Pulmonary artery endothelial cell (primary cell): ENCODE measurements at regions not wholly inside any gene's neighbourhood (a gene's known extent, or its start where the extent isn't known, plus 50 kb on each side); places are given as distances from the start of the nearest gene placed in this dataset.
"Not testable (repeated sequence)": the region's sequence is repeated elsewhere in the genome, so short reads cannot be mapped to it uniquely, and the experiment has no call there.

Experiments
- DNase-seq: peaks from one replicate; pipeline ENCODE4 v3.0.0-alpha.2; 2011; ENCODE audit warnings: low read depth, low spot score

DNA sequence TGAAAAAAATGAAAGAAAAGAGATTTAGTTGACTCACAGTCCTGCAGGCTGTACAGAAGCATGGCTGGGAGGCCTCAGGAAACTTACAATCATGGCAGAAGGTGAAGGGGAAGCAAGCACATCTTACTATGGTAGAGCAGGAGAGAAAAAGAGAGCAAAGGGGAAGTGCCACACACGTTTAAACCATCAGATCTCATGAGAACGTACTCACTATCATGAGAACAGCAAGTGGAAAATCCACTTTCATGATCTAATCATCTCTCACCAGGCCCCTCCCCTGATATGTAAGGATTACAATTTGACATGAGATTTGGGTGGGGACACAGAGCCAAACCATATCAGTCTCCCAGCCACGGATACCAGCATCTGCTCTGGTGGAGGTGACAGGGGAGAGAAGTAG, 50.8 kb upstream of the CPOX start:
- DNase-seq: no peak

DNA sequence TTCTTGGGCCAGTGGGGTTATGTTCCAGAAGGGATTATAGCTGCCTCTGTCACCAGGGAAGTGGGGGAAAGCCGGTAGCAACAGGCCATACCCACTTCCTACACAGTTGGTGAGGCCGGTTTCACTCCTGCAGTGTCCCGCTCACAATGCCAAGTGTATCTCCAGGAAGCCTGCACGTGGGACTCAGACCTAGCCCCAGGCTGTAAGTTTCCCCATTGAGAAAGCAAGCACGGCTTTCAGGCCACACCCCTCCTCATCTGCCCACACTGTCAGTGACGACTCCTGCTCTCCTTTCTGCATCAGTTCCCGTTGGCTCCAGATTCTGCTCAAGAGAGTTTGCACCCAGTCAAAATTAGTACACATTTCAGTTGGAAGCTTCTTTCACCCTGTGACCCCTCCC, 51.6 kb upstream of the CPOX start:
- DNase-seq: no peak

DNA sequence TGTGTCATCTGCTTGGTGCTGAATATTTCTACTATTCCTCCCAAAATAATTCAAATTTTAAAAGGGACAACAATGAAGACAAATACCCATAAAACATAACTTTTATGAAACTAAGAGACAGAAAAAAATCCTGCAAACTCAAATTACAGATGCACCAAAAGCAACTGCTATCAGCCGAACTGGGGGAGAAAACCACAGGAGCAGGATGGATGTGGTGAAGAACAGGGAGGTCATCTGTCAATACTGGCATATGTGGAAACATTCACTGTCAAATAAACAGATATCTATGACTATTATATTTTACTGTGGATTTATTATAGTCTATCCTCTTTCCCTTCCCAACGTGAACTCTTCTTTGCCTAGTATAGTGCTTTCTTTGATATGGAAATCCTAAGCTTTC, 53.3 kb upstream of the CPOX start:
- DNase-seq: no peak

DNA sequence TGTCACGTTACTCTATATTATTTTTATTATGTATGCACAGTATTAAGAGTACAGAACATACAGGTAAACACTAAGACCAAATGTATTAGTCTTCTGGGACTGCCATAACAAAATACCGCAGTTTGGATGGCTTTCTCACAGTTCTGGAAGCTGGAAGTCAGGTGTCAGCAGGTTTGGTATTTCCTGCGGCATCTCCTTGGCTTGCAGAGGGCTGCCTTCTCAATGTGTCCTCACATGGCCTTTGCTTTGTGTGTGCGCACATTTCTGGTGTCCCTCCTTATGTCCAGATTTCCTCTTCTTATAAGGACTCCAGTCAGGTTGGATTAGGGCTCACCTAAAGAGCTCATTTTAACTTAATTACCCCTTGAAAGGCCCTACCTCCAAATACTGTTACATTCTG, 53.8 kb upstream of the CPOX start:
- DNase-seq: no peak

DNA sequence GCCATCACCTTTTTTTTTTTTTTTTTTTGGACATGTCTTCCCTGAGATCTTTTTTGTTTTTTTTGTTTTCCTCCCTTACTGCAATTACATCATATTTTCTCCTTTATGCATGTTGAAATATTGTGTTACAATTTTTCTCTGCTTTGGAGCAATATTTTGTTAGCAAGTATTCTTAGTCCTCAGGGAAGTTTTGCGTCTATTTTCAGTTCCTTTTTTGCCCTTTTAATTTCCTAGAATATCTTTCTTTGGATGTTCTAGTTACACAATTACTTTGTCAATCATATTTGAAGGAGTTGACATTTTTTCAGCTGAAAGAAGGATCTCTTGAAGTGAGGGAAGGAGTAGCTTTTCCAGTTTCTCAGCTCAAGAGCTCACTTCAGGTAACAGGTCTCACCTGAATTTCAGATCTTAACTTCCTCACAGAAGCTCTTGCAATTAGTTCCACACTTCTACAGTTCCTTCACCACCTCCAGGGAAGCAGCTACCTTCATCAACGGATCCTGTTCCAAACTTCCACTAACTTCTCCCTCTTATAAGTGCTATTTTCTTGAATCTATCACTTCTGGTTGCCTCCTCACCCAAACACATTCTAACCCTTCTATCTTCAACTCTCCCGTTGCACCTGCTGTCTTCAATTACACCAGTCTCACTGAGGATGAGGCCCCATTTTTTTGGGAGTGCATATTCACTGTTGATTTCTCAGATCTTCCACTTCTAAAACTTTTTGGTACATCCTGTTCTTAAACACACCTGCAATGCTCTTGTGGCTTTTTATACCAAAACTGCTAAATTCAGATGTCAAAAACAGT, 57.8 kb upstream of the CPOX start:
- no peak for DNase-seq

DNA sequence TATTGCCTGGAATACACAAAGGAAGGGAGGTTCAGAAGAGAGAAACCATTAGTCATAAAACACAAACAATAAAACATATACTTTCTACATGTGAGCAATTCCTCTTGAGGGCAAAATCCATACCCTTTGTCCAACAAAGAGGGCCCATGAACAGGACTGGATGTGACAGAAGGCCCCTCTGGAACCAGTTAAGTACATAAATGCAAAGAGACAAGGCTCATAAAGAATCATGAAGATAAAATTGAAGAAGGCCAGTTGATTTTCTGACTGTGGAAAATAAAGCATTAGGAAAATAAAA, 58.3 kb upstream of the CPOX start:
- DNase-seq: no peak

DNA sequence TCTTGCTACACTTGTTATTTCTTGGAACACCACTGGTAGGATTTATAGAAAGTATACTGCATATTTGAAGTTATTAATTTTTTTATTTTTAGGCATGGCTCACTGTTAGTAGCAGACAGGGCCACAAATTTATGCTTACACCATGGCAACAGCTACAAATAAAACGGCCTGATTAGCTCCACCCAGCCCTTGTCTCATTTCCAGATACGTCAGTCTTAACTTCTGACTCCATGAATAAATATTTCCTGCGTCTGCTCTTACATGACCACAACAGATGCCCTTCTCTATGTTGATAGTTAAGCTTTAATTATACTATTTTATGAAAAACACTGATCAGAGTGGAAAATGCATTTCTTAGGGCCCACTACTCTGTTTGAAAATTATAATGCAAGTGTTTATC, 62.3 kb upstream of the CPOX start:
- peak; percentile 76 for DNase-seq

DNA sequence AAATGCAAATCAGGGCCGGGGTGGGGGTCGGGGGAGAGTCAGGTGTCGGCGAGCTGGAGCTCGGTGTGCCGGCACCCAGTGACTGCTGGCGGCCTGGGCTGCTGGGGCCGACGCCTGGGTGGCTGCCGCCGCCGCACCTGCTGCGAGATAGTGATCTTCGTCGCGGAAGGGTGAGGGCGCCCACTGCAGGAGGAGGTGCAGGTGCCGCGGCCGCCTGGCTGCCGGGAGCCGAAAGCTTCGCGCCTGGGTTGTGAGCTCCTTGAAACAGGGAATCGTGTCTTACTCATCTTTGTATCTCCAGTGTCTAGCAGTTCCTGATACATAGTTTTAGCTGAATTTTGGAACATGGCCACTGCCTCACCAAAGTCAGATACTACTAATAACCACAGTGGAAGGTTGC, 64.0 kb upstream of the CPOX start:
- DNase-seq: no peak

DNA sequence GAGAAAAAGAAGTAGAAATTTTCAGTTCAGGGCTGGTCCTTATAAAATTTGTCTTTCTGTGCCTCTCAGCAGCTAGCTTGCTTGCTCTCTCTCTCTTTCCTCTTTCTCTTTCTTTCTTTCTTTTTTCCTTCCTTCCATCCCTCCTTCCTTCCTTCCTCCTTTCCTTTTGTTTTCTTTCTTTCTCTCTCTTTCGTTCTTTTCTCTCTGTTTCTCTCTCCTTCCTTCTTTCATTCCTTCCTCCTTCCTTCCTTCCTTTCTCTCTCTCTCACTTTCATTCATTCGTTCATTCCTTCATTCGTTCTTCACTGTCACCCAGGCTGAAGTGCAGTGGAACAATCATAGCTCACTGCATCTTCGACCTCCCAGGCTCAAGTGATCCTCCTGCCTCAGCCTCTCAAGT, 69.3 kb upstream of the CPOX start:
- DNase-seq: no peak

DNA sequence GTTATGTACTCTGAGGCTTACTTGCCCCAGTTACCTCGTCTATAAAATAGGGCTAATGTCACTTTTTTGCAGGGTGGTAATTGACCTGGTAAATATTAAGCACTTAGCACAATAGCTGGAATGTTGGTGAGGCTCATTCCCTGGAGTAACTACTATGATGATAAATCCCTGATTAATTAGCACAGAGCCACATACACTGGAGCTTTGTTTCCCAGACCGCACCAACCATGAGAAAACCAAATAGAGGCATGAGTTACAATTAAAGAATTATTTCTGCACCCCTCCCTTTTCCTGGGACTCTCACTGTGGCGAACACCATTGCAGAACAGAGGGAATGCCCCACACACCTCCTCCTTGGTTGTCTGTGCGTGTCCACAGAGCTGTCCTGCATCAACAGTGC, 76.6 kb upstream of the CPOX start:
- DNase-seq: no peak

DNA sequence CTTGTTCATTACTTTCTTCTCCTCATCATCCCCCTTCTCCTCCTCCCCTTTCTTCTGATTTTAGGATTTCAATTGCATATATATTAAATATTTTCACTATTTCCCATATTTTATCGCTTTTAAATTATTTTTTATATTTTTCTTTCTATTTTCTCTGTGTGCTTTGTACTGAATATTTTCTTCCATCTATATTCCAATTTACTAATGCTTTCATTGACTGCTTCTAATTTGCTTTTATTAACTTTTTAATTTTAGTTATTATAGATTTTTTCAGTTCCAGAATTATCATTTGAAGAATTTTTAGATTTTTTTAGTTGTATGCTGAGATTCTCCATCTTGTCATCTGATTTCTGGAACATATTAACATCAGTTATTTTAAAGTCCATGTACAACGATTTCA, 83.2 kb upstream of the ST3GAL6 start:
- DNase-seq: no peak

DNA sequence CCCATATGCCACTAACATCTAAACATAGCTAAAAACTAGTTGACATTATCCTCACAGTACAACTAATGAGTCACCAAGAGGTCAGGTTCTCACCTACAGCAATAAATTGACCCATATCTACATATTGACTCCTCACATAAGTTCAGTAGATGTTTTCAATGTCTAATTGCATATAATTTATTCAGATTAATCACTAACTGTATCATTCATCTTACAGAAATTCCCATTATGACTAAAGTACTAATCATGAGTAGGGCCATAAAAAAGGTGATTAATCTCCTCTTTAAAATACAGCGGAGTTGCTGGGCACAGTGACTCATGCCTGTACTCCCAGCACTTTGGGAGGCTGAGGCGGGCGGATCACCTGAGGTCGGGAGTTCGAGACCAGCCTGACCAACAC, 82.4 kb upstream of the ST3GAL6 start:
- no peak for DNase-seq

DNA sequence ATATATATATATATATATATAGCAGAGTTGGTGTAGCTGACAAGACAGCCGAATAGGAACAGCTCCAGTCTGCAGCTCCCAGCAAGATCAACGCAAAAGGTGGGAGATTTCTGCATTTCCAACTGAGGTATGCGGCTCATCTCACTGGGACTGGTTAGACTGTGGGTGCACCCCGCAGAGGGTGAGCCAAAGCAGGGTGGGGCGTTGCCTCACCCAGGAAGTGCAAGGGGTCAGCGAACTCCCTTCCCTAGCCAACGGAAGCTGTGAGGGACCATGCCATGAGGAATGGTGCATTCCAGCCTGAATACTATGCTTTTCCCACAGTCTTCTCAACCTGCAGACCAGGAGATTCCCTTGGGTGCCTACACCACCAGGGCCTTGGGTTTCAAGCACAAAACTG, 81.7 kb upstream of the ST3GAL6 start:
- DNase-seq: no peak

DNA sequence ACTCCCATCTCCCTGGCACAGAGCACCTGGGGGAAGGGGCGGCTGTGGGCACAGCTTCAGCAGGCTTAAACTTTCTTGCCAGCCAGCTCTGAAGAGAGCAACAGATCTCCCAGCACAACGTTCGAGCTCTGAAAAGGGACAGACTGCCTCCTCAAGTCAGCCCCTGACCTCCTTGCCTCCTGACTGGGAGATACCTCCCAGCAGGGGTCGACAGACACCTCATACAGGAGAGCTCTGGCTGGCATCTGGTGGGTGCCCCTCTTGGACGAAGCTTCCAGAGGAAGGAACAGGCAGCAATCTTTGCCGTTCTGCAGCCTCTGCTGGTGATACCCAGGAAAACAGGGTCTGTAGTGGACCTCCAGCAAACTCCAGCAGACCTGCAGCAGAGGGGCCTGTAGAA, 80.7 kb upstream of the ST3GAL6 start:
- DNase-seq: not testable (repeated sequence)

DNA sequence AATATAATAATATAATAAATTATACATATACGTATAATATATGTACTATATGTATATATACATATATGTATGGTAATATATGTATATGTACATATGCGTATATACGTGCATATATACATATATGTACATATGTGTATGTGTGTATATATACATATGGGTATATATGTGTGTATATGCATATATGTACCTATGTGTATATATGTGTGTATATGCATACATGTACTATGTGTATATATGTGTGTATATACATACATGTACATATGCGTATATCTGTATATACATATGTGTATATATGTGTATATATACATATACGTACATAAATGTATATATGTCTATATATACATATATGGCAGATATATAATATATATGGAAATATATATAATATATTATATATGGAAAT, 74.8 kb upstream of the ST3GAL6 start:
- no peak for DNase-seq

DNA sequence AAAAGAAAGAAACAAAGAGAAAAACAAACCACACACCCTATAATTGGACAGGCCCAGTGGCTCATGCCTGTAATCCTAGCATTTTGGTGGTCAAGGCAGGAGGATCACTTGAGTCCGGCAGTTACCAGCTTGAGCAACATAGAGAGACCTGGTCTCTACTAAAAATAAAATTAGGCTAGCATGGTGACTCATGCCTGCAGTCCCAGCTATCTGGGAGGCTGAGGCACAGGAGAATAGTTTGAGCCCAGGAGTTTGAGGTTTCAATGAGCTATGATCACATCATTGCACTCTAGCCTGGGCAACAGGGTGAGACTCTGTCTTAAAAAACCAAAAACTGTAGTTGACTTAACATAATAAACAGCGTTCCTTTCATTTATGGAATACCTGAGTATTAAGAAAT, 72.3 kb upstream of the ST3GAL6 start:
- DNase-seq: no peak

DNA sequence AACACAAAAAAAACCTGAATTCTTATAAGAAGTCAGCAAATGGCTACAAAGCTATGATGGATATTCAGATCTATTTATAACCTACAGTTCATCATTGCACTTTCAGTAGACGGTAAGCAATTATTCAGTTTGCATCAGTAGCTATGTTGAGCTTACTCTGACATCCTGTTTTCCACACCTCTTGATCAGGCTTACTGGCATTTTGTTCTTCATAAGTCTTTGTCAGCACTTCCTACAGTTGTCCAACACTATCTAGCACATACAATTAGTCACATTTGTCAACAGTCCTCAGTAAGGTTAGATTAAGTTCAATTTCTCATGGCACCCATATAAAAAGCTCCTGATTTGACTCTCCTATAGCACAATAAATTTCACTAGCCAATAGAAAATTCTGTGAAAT, 71.2 kb upstream of the ST3GAL6 start:
- DNase-seq: peak; percentile 54

DNA sequence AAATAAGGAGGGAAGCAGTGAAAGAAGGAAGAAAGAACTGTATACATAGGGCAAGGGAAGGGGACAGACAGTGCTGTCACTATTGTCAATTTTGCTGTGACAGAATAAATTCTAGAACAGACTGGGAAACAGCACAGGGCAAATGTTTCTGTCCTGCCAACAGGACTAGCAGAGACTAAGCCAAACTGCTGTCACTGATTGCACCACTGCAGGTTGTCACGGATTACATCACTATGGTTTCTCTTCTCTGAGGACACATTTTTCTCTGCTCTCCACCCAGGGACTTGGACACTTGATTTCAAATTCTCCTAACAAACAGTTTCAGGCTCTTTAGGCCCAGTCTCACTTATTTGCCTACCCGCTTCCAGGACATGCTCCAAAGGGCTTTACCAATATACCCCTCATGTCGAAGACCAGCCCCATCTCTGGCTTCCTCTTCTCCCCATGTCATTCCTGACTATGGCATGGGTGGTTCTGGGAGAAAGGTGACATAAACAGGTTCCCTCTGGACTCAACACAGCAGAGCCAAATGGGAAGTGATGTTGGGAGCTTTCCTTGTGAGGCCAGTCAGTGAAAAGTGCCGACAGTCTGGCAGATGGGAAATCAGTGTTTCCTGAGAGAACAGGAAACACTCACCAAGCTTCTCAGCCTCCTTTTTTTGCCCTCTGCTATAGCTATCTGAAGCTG, 70.2 kb upstream of the ST3GAL6 start:
- DNase-seq: peak; percentile 32

DNA sequence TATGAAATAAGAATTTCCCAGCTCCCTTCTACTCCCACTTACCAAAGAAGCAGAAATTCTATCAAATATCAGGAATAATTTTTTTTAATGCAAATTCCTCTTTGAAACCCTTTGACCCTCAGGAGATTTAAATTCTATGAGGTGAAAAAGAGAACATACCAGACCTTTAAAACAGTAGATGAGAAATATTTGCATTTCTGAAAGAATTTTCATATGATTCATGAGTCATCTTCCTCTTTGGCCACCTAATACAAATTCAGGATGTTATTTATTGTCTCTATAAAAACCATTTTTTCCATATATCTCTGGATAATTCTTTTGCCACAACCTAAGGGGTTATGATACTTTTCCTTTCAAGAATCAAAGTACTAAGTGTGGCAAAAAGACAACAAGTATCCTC, 67.3 kb upstream of the ST3GAL6 start:
- DNase-seq: peak; percentile 47

DNA sequence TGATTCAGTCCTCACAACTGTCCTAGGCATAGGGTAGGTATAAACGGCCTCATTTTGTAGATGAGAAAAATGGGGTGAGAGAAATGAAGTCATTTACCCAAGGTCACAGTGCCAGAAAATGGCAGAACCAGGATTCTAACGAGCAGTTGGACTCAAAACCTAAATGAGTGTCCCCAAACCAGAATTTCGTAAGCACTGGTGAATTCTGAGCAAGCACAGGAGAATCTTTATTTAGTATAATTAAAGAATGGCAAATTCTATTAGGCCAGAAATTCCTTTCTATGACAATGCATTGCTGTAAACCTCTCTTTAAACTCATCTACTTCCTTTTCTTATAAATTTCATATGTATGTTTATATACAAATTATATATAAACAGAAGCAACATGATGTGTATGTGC, 66.8 kb upstream of the ST3GAL6 start:
- DNase-seq: not testable (repeated sequence)

DNA sequence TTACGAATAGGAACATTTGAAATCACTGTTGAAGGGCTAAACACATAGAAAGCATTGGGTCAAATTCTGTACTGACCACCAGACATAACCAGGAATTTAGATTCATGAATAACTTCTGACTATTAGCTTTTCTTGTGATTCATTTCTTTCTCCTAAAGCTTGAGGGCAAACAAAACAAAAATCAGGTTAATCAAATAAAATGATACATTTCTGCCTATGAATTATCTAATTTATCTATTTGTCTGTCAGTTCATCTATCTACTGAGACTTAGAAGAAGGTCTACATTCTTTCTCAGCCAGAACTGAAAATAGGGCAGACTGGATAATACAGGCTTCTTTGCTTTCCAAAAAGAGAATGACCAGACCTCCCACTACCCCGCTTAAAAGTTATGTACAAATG, 65.9 kb upstream of the ST3GAL6 start:
- no peak for DNase-seq

DNA sequence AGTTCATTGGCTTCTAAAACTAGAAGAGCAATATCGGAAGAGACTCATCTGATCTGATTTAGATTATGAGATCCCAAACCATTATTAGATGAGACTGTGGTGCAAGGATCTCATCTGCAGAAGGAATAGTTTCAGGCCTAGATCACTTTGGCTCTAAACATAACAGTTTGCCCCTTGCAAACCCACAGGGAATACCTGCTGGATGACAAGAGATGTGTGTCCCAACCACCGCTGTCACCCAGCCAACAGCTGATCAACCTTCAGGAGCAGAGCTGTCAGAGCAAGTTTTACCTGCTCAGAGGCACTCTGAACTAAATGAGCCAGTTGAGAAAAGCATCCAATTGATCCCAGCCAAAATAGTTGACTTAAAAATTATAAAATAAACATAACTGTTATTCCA, 64.0 kb upstream of the ST3GAL6 start:
- DNase-seq: no peak

DNA sequence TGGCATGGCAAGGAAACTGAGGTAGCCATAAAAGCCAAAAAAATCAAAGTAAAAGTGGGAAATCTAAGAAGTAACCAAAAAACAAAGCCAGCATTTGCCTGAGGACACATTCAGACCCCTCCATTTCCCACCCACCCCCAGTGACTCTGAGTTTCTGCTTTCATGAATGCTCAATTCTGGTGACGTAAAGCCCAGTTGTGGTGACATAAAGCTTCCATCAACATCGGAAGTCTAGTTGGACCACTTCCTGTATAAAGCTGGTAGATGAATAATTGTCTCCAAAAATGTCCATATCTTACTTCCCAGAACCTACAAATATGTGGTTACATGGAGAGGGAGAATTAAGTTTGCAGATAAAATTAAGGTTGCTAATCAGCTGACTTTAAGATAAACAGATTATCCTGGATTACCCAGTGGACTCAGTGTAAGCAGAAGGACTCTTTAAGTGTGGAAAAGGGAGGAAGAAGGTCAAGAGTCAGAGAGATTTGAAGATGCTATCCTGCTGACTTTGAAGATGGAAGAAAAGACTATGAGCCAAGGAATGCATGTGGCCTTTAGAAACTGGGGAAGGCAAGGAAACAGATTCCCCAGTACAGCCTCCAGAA, 62.0 kb upstream of the ST3GAL6 start:
- DNase-seq: no peak
